IPS-15b (cell line): ENCODE measurements at regions not wholly inside any gene's neighbourhood (a gene's known extent, or its start where the extent isn't known, plus 50 kb on each side); places are given as distances from the start of the nearest gene placed in this dataset.
"Not testable (repeated sequence)": the region's sequence is repeated elsewhere in the genome, so short reads cannot be mapped to it uniquely, and the experiment has no call there.

Experiments used
- H3K27me3 ChIP-seq: one replicate; pipeline ENCODE4 v1.6.1; 2013; ENCODE audit warnings: low read length; ENCODE audit not compliant: control insufficient read depth, insufficient read depth
- H3K36me3 ChIP-seq: one replicate; pipeline ENCODE4 v1.6.1; 2013; ENCODE audit warnings: low read length; ENCODE audit not compliant: control insufficient read depth, insufficient read depth
- H3K4me1 ChIP-seq: one replicate; pipeline ENCODE4 v1.6.1; 2013; ENCODE audit warnings: mild to moderate bottlenecking, low read length; ENCODE audit not compliant: control insufficient read depth, insufficient read depth
- H3K4me3 ChIP-seq: one replicate; pipeline ENCODE4 v1.5.1; 2013; ENCODE audit warnings: low read depth, low read length
- H3K9ac ChIP-seq: one replicate; pipeline ENCODE4 v1.6.1; 2013; ENCODE audit warnings: low read depth, mild to moderate bottlenecking, low read length
- H3K9me3 ChIP-seq: one replicate; pipeline ENCODE4 v1.6.1; 2013; ENCODE audit warnings: mild to moderate bottlenecking, low read length; ENCODE audit not compliant: control insufficient read depth, insufficient read depth

- no peaks in the 10 kb centered on the region for H3K27me3 ChIP-seq
- H3K9me3 ChIP-seq: no peaks in the 10 kb centered on the region
- no peak overlapping the region for H3K9ac ChIP-seq
- no peak overlapping the region for H3K4me3 ChIP-seq
- H3K36me3 ChIP-seq: no peaks in the 10 kb centered on the region
- H3K4me1 ChIP-seq: no peaks in the 10 kb centered on the region
Observed at GRCh38 chr21:41576013-41576615, 68.2 kb upstream of the TMPRSS2 start.

GRCh38 chr21:41573902-41574690, 66.1 kb upstream of the TMPRSS2 start:
- Histone ChIP-seq H3K27me3 (no peaks in the 10 kb centered on the region), H3K4me3 (no peak overlapping the region), H3K9me3 (no peaks in the 10 kb centered on the region), H3K36me3 (no peaks in the 10 kb centered on the region), H3K4me1 (no peaks in the 10 kb centered on the region), H3K9ac (no peak overlapping the region)

DNA sequence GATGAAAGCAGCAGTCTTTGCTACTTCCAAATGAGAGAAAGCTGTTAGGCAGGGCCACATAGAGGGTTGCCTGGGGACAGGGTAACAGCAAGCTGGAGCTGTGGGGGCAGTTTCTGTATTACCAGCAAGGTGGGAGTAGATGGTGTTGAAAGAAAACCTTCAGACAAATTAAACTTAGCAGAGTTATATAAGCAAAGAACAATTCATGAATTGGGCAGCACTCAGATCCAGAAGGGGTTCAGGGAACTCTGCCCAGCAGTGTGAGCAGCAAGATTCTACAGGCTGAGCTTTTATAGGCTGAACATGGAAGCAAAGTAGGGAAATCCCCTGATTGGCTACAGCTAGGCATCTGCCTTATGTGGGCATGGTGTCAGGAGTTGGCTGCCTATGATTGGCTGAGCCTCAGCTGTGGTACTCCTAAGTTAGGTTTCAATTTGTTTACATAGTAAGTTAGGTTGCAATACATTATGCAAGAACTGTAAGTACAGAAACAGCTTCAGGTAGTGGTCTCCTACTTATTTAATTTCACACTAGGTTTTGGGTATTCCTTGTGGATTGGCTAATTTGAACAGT, 64.1 kb upstream of the TMPRSS2 start:
- Histone ChIP-seq H3K4me3 (no peak overlapping the region), H3K4me1 (no peaks in the 10 kb centered on the region), H3K27me3 (no peaks in the 10 kb centered on the region), H3K36me3 (no peaks in the 10 kb centered on the region), H3K9me3 (no peaks in the 10 kb centered on the region), H3K9ac (no peak overlapping the region)

DNA sequence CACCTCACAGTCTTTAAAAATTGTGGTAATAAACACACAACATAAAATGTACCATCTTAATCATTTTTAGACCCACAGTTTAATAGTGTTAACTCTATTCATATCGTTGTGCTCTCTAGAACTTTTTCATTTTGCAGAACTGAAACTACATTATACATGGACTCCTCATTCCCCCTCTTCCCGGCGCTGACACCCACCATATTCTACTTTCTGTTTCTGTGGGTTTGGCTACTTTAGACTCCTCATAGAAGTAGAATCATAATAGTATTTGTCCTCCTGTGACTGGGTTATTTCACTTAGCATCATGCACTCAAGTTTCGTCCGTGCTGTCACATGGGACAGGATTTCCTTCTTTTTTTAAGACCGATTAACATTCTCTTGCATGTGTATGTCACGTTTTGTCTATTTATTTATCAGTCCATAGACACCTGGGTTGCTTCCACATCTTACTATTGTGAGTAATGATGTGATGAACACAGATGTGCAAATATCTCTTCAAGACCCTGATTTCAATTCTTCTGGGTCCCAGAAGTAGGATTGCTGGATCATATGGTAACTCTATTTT, 62.9 kb upstream of the TMPRSS2 start:
- H3K4me1 ChIP-seq: no peaks in the 10 kb centered on the region
- H3K4me3 ChIP-seq: no peak overlapping the region
- no peaks in the 10 kb centered on the region for H3K9me3 ChIP-seq
- H3K27me3 ChIP-seq: no peaks in the 10 kb centered on the region
- H3K36me3 ChIP-seq: no peaks in the 10 kb centered on the region
- H3K9ac ChIP-seq: no peak overlapping the region

DNA sequence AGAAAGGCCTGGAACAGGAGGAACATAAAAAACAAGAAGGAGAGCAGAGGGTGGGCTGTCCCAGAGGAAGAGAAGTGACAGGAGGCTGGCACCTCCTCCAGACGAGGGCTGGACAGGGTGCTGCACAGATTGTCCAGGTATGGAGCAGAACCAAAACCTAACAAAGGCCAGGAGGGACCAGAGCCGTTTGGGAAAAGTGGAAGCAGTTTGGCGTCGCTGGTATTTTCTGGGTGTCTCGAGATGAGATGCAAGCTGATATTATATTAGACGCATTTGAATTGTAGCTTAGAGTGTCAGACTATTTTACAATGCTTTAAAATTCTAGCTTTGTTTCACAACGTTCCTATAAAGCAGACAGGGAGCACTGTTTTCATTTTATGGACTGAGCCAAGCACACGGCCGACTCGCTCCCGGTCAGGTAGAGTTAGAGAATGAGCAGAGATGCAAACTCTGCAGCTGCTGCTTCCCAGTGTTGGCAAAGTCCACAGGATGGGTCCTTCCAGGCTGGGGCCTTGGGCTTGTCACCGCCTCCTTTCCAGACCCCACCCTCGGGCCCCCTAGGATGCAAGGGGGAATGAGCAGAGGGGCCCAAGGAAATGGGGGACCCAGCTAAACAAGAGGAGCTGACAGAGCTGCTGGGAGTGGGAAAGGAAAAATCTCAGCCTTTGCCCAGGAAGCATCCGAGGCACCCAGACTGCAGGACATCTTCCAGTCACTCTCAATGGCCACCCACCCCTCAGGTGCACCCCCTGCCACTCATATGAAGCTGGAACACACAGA, 60.8 kb upstream of the TMPRSS2 start:
- H3K4me1 ChIP-seq: no peaks in the 10 kb centered on the region

GRCh38 chr21:41567901-41568510, 60.0 kb upstream of the TMPRSS2 start:
- Histone ChIP-seq H3K4me3 (no peak overlapping the region), H3K9ac (no peak overlapping the region), H3K36me3 (no peaks in the 10 kb centered on the region), H3K9me3 (no peaks in the 10 kb centered on the region), H3K27me3 (no peaks in the 10 kb centered on the region), H3K4me1 (no peaks in the 10 kb centered on the region)

More for the DNA sequence above, 60.8 kb upstream of the TMPRSS2 start:
- H3K27me3 ChIP-seq: no peaks in the 10 kb centered on the region
- H3K4me3 ChIP-seq: no peak overlapping the region
- no peaks in the 10 kb centered on the region for H3K36me3 ChIP-seq
- H3K9me3 ChIP-seq: no peaks in the 10 kb centered on the region
- no peak overlapping the region for H3K9ac ChIP-seq

- H3K4me1 ChIP-seq, H3K36me3 ChIP-seq, H3K9me3 ChIP-seq, H3K4me3 ChIP-seq, H3K27me3 ChIP-seq, H3K9ac ChIP-seq: not testable (repeated sequence)
Observed at GRCh38 chr21:41567237-41567636, 59.3 kb upstream of the TMPRSS2 start.

DNA sequence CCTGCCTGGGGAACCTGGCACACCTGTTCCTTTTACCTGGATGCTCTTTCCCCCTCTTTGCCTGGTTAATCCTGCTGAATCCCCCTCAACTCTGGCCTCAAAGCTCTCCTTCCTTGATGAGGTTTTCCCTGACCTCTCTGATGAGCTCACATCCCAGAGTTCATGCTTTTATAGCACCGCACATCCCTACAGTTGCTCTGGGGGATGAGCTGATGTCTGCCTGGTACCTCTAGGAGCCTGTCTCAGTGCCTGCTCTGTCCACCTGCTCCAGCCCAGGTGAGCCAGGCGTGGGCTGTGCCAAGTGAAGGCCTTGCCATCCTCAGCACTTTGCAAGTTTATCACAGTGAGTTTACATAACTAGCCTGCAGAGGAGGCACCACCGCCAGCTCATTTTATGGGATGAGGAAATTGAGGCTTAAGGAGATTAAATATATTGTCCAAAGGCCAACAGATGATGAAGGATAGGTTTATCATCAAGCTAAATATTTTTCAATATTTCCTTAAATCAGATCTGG, 58.6 kb upstream of the TMPRSS2 start:
- Histone ChIP-seq H3K9ac (no peak overlapping the region), H3K9me3 (no peaks in the 10 kb centered on the region), H3K27me3 (no peaks in the 10 kb centered on the region), H3K4me3 (no peak overlapping the region), H3K4me1 (no peaks in the 10 kb centered on the region), H3K36me3 (no peaks in the 10 kb centered on the region)

DNA sequence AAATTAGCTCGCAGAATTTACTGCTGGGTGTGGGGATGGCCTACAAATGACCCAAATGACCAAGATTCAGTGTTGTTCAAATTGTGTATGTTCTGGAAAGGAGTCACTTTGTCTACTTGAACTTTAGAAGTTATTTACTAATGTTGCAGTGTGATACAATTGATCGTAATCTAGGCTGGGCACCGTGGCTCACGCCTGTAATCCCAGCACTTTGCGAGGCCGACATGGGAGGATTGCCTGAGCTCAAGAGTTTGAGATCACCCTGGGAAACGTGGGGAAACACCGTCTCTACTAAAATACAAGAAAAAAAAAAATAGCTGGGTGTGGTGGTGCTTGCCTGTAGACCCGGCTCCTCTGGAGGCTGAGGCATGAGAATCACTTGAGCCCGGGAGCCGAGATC, 57.6 kb upstream of the TMPRSS2 start:
- Histone ChIP-seq H3K9me3 (no peaks in the 10 kb centered on the region), H3K36me3 (no peaks in the 10 kb centered on the region), H3K9ac (no peak overlapping the region), H3K4me3 (no peak overlapping the region), H3K27me3 (no peaks in the 10 kb centered on the region), H3K4me1 (no peaks in the 10 kb centered on the region)

GRCh38 chr21:41564871-41565274, 56.9 kb upstream of the TMPRSS2 start:
- no peaks in the 10 kb centered on the region for H3K27me3 ChIP-seq
- H3K36me3 ChIP-seq: no peaks in the 10 kb centered on the region
- H3K9ac ChIP-seq: no peak overlapping the region
- no peaks in the 10 kb centered on the region for H3K4me1 ChIP-seq
- H3K4me3 ChIP-seq: no peak overlapping the region
- H3K9me3 ChIP-seq: no peaks in the 10 kb centered on the region
